ENCODE measurements at regions not wholly inside any gene's neighbourhood (a gene's known extent, or its start where the extent isn't known, plus 50 kb on each side); places are given as distances from the start of the nearest gene placed in this dataset.

DNA sequence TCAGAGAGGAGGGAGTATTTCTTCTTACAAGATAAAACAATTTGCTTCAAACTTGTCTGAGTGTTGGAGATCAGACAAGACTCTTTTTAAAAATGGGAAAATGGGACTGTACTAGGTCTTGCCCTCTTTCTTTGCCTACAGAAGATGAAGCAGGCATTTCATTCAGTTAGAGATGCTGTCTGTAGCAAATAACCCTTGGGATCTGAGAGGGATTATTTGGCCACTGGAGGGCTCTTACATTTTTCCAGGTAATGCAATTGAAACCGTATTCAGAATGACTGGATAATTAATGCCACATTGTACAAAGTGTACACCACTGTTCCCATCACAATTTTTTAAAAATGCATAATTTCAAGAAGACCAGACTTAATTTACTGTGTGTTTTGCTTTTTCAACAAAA, 258.5 kb upstream of the KIRREL3 start:
- no peak for DNase-seq

GRCh38 chr11:127255209-127255608, 254.6 kb upstream of the KIRREL3 start:
- no peak for DNase-seq

GRCh38 chr11:127252321-127252720, 251.8 kb upstream of the KIRREL3 start:
- no peak for DNase-seq

DNA sequence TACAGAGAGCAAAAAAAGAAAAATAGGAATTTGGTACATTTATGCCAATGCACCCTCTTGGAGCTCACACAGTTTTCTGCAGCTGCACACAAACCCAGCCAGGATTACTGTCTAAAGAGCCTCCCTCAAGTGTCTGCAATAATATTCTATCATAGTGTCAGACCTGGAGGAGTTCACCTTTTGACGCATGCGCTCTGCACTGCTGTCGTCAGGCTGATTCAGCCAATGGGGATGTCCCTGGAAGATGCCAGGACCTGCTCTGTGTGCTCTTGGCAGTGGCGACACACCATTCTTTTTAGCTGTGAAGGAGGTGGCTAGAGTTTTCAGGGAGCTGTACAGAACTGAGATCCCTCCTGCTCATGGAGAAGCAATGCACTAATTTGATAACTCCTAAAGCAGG, 249.0 kb upstream of the KIRREL3 start:
- no peak for DNase-seq

DNA sequence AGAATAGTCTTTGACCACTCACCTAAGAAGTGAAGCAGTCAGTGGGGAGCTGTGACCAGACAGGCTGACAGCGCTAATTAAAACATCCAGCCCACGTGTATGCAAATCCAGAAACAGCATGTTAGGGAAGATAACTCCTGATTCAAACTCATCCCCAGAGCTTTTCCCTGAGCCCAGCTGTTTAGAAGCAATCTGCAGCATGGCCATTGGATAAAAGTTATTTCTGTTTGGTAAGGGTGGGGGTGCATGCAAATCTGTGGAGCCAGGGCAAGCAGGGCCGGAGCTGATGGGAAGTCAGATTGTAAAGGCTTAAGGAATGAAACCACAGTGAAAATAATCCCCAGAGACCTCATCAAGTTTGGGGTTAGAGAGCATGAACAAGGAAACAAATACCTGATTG, 247.9 kb upstream of the KIRREL3 start:
- DNase-seq: no peak

DNA sequence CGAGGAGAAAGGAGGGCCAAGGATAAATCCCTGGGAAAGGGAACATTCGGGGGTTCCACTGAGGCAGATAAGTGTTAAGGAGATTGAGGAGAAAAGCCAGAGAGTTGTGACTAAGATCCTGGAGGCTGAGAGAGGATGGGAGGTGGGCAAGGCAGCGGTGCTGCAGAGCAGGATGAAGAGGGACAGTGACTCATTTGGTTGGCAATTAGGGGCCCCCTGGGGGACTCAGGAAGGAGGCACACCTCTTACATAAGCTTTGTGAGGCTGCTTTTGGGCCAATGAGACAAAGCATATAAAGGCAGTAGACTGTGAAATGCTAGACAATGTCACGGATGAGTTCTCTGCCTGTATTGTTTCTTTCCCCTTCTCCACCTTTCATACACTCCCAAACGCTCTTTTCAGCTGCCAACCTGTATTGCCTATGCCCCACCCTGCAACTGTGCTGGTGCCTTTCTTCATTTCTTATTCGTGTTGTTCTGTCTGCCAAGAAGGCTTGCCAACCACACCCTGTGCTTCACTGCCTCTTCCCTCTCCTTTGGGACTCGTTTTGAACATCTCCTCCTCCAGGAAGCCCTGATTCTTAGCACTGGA, 246.8 kb upstream of the KIRREL3 start:
- no peak for DNase-seq

GRCh38 chr11:127242676-127243075, 242.1 kb upstream of the KIRREL3 start:
- DNase-seq: peak; percentile 34

- peak; percentile 14 for DNase-seq
These were observed 237.8 kb upstream of the KIRREL3 start for GRCh38 chr11:127238321-127238720.

DNA sequence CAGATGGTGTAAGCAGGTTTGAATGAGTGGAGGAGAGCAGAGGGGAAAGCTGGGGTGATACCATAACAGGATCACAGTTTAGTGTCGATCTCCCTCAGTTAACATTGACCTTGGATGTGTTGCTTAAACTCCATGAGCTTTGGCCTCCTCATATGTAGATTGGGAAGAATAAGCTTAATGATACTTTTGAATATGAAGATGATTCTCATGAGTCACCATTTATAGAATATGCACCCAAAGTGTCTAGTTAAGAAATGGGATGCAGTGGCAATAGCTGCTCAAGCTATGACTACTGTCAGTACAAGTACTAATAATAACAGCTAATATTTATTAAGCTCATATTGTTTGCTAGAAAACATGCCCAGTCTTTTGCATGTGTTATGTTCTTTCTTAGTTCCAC, 236.2 kb upstream of the KIRREL3 start:
- no peak for DNase-seq

GRCh38 chr11:127233998-127234397, 233.4 kb upstream of the KIRREL3 start:
- DNase-seq: no peak

GRCh38 chr11:127230392-127230791, 229.8 kb upstream of the KIRREL3 start:
- no peak for DNase-seq

DNA sequence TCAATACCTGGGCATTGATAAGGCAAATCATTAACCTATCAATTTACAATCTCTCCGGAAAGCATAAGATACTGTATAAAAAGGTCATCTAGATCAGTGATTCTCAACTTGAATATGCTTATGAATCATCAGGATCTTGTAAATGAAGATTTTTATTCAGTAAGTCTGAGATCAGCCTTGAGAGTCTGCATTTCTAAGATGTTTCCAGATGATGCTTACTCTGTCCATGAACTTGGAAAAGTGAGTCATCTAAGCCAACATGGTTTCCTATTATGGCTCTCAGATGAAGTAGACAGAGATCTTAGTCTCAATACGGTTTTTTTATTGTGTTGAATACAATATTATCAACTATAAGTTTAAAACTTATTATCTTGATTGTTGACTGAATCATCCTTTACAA, 226.4 kb upstream of the KIRREL3 start:
- DNase-seq: no peak

DNA sequence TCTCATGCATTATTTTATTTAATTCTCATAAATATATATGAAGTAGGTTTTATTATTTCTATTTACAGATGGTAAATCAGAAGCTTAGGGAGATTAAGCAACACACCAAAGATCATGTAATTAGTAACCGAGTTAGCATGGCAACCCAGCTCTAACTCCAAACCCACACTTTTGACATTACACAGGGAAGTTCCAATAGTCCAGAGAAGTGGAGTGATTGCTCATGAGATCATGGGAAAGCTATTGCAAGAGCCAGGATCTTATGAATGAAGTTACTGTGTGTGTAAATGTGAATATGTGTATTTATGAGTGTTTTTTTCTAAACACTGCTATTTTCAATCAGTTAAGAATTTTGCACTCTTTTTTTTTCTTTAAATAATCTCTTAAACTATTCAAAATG, 225.8 kb upstream of the KIRREL3 start:
- no peak for DNase-seq

DNA sequence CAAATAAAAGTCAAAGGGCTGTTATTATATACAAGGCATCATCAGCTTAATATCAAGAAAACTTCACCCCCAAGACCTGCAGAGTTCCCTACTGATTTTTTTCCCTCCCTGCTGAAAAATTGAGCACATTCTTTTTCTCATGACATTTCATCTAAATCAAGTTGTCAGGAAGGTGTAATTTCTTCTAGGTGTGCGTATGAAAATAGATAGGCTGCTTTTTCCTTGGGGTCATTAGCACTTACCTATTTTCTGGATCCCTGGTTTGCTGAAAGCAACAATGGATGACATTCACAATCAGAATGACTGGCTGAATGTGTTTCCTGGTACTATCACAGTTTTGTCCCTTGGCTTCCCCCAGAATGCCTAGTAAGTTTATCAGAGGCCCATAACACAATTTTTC, 225.0 kb upstream of the KIRREL3 start:
- DNase-seq: no peak

GRCh38 chr11:127224276-127224675, 223.7 kb upstream of the KIRREL3 start:
- DNase-seq: no peak

DNA sequence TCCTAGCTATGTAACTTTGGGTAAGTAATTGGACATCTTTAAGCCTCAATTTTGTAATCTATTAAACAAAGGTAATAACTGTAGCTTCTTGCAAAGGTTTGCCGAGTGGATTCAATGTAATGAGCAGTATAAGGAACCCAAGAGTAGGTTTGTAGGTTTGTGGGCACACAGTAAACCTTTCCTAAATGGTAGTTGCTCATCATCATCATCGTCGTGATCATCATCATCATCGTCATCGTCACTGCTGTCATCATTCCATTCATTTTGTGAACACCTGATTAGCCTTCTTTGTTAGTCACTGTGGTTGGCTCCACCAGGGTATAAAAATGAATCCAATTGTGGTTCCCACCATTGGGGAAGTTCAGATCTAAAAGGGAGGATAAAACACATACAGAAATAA, 223.1 kb upstream of the KIRREL3 start:
- no peak for DNase-seq

DNA sequence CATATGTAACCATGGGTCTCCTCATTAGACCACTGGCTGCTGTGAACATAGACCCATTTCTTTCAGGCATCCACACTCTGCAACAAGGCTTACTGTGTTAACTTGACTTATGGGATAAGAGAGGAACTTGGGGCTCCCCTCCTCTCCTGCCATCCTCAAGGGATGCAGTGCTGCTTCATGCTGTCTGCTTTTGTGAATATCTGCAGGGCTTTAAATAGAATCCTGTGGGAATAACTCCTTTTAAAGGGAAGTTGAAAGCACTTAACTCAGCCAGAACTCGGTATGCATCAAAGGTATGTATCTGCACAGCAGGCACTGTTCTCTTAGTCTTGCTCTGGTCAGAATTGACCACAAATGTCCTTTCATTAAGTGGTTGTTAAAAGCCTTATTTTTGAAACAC, 222.5 kb upstream of the KIRREL3 start:
- no peak for DNase-seq

DNA sequence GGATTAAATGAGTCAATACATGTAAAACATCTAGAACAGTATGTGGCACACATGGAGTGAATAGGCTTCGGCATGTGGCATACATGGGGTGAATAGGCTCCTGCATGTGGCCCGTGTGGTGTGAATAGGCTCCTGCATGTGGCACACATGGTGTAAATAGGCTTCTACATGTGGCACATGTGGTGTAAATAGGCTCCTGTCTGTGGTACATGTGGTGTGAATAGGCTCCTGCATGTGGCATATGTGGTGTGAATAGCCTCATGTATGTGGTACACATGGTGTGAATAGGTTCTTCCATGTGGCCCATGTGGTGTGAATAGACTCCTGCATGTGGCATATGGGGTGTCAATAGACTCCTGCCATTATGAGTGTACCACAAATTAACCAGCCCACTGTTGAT, 219.1 kb upstream of the KIRREL3 start:
- DNase-seq: no peak

DNA sequence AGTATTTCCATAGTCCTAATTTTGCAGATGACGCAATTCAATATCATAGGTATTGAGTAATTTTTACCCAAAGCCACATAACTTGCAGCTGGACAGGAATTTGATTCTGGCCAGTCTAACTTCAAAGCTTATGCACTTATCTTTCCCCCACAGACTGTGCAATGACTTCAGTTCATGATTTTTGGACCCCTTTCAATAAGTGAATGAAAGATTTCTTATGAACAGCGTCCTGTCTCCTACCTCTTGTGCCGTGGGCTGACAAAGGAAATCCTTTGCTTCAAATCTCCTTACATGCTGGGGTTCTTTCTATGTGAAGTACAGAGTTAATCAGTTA, 217.7 kb upstream of the KIRREL3 start:
- no peak for DNase-seq

GRCh38 chr11:127217452-127218274, 217.1 kb upstream of the KIRREL3 start:
- DNase-seq: no peak

- no peak for DNase-seq
These were observed 205.2 kb upstream of the KIRREL3 start for GRCh38 chr11:127205688-127206217.

GRCh38 chr11:127203490-127203889, 202.9 kb upstream of the KIRREL3 start:
- DNase-seq: no peak

- no peak for DNase-seq
These were observed 201.5 kb upstream of the KIRREL3 start for GRCh38 chr11:127202105-127202504.

GRCh38 chr11:127199306-127199801, 198.8 kb upstream of the KIRREL3 start:
- DNase-seq: no peak
